Thyroid gland (tissue), 4 donors: ENCODE measurements at regions not wholly inside any gene's neighbourhood (a gene's known extent, or its start where the extent isn't known, plus 50 kb on each side); places are given as distances from the start of the nearest gene placed in this dataset.

Source experiments
- DNase-seq, 2 donors: peaks; one replicate each; pipeline ENCODE4 v3.0.0-alpha.2; 2019
- H3K27ac ChIP-seq, 3 donors: fragments of 200-600 bp; sonication (generic); 1 replicate in 2 of 3; 2 replicates in 1 of 3; pipeline ENCODE4 v1.5.1; 2016 to 2019; ENCODE audit warnings: mild to moderate bottlenecking in 1 of 3, moderate library complexity in 1 of 3
- H3K27me3 ChIP-seq: fragments of 200-600 bp; sonication (generic); one replicate; pipeline ENCODE4 v1.5.1; 2019
- H3K36me3 ChIP-seq, 2 donors: fragments of 200-600 bp; sonication (generic); one replicate each; pipeline ENCODE4 v1.5.1; 2016 to 2019
- H3K4me1 ChIP-seq, 2 donors: fragments of 200-600 bp; sonication (generic); one replicate each; pipeline ENCODE4 v1.5.1; 2017 to 2019
- H3K4me3 ChIP-seq, 3 donors: fragments of 200-600 bp; sonication (generic); replicated peaks in 1 of 3; 1 replicate in 2 of 3; 2 replicates in 1 of 3; pipeline ENCODE4 v1.5.1; 2016; ENCODE audit warnings: mild to moderate bottlenecking in 1 of 3
- H3K9me3 ChIP-seq: fragments of 200-600 bp; sonication (generic); one replicate; pipeline ENCODE4 v1.5.1; 2017
- POLR2A ChIP-seq, 2 donors: fragments of 450-650 bp; IDR thresholded peaks; one replicate each; pipeline ENCODE4 v1.6.1; 2017; ENCODE audit warnings: antibody characterized with exemption in 2 of 2, mild to moderate bottlenecking in 2 of 2, moderate library complexity in 1 of 2
- WGBS, 2 donors: methylation state at CpG; one replicate each; pipeline ENCODE4 v1.1.5; 2017; 5-methylcytosine and 5-hydroxymethylcytosine counted together
- intact Hi-C: fragments of 100-400 bp; cut with DNase I; formaldehyde crosslinking; loops from one replicate; pipeline ENCODE4 v1.15.1; 2023
- TF ChIP-seq, protein P1 (sequence below), 6 experiments: fragments of 200-600 bp in 3 of 6; fragments of 450-650 bp in 3 of 6; sonication (generic) in 3 of 6; IDR thresholded peaks; one replicate each; pipeline ENCODE4 v1.5.1; 2016 to 2019; ENCODE audit warnings: antibody characterized with exemption in 6 of 6, mild to moderate bottlenecking in 2 of 6, inconsistent platforms in 1 of 6, moderate library complexity in 1 of 6

DNA sequence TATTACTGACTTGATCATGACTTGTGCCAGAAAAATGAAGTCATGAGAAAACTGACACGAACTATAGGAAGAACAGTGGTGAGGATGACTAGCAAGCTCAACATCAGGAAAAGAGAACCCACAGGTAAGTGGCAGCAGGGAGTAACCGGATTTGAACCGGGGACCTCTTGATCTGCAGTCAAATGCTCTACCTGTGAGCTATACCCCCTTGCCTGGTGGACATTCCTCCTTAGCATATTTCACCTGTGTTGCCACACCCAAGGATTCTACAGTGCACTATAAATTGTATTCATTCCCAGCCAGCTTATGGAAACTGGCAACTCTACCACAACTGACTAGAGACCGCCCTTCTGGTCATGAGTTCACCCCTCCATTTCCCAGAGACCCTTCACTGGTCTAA, 97.5 kb upstream of the ZNF746 start:
- WGBS, 2 donors = 91 to 94% methylated on average over 4 of the region's 4 CpGs
- intact Hi-C loops = no loop called here
- DNase-seq = no peak

DNA sequence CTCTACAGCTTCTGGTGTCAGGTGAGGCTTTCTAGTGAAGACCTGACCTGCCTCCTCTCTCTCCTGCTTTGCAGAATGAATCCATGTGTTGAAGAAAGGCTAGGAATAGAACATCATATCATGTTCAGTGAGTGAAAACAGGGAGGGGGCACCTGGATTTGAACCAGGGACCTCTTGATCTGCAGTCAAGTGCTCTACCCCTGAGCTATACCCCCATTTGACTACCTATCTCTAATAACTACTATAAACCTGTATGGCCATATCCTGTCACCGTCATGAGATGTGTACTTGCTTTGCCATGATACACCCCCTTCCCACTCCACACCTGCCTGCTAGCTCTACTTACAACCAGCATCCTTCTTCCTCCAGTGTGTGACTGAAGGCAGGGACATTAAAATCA, 91.3 kb upstream of the ZNF746 start:
- Histone ChIP-seq H3K4me1 (no peaks in the 10 kb centered on the region), H3K36me3 (peaks cover 4 to 5% of the 10 kb centered on the region in 2 donors), H3K4me3 (no peak overlapping the region), H3K9me3 (no peaks in the 10 kb centered on the region), H3K27ac (no peak overlapping the region), H3K27me3 (no peaks in the 10 kb centered on the region)
- TF ChIP-seq, protein P1, sequence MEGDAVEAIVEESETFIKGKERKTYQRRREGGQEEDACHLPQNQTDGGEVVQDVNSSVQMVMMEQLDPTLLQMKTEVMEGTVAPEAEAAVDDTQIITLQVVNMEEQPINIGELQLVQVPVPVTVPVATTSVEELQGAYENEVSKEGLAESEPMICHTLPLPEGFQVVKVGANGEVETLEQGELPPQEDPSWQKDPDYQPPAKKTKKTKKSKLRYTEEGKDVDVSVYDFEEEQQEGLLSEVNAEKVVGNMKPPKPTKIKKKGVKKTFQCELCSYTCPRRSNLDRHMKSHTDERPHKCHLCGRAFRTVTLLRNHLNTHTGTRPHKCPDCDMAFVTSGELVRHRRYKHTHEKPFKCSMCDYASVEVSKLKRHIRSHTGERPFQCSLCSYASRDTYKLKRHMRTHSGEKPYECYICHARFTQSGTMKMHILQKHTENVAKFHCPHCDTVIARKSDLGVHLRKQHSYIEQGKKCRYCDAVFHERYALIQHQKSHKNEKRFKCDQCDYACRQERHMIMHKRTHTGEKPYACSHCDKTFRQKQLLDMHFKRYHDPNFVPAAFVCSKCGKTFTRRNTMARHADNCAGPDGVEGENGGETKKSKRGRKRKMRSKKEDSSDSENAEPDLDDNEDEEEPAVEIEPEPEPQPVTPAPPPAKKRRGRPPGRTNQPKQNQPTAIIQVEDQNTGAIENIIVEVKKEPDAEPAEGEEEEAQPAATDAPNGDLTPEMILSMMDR (IDR thresholded peaks at IDR 0.05) = no peak
- no peak for TF ChIP-seq POLR2A (IDR thresholded peaks at IDR 0.05)
- no peak for DNase-seq
- 94 to 100% methylated on average over 1 of the region's 1 CpG for WGBS, 2 donors
- intact Hi-C loops = no loop called here

More for the DNA sequence above, 97.5 kb upstream of the ZNF746 start:
- H3K4me3 ChIP-seq = no peak overlapping the region
- H3K9me3 ChIP-seq = no peaks in the 10 kb centered on the region
- TF ChIP-seq POLR2A (IDR thresholded peaks at IDR 0.05) = no peak
- TF ChIP-seq, protein P1 (IDR thresholded peaks at IDR 0.05) = no peak
- H3K4me1 ChIP-seq = peaks cover 0 to 5% of the 10 kb centered on the region in 2 donors
- no peaks in the 10 kb centered on the region for H3K27me3 ChIP-seq
- no peak overlapping the region for H3K27ac ChIP-seq
- H3K36me3 ChIP-seq = peaks cover 0 to 4% of the 10 kb centered on the region in 2 donors

DNA sequence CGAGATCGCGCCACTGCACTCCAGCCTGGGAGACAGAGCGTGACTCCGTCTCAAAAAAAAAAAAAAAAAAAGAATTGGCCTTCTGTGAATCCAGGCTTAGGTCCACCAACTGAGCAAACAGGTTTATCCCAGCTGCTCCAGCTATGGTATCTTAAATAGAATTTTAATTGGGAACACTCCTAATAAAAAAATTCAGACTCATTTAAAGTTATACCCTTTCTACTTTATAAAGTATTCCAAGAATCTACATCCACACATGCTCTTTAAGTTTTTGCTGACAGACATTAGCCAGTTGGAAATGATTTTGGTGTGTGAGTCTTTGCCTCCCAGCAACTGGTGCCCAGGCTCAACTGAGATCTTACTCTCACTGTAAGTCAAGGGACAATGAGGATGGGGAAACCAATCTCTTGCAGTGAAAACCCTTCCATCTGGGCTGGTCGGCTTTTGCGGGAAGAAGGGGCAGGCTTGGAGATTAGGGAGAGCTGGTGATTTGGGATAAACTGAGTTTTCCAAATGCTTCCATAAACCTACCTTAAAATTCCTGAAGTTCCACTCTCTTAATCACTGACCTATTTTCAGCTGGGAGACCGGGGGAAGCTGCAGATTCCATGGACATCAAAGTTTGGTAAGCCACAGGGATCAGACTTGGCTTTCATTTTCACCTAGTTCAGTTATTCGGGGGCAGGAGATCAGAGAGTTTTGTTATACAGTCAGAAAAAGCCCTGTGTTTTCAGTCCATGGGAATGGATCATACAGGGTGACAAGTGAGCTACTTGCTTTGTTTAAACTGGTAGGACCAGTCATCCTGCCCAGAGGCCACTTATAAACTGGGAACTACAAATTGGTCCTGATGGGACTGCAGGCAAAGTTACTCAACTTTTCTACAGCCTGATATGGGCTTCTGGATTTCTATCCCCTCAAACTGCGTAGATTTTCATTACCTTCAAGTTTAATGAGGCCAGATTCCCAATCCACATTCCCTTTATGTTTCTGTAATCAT, 89.3 kb upstream of the ZNF746 start:
- H3K36me3 ChIP-seq = peaks cover 0 to 5% of the 10 kb centered on the region in 2 donors
- H3K4me3 ChIP-seq = no peak overlapping the region
- no peaks in the 10 kb centered on the region for H3K9me3 ChIP-seq
- WGBS, 2 donors = 90 to 97% methylated on average over 10 of the region's 10 CpGs
- H3K27ac ChIP-seq = no peak overlapping the region
- intact Hi-C loops = no loop called here
- H3K27me3 ChIP-seq = no peaks in the 10 kb centered on the region
- no peak for DNase-seq
- TF ChIP-seq, protein P1 (IDR thresholded peaks at IDR 0.05) = no peak
- no peak for TF ChIP-seq POLR2A (IDR thresholded peaks at IDR 0.05)
- no peaks in the 10 kb centered on the region for H3K4me1 ChIP-seq

GRCh38 chr7:149584530-149584929, 86.9 kb upstream of the ZNF746 start:
- H3K36me3 ChIP-seq = peaks cover 0 to 7% of the 10 kb centered on the region in 2 donors
- intact Hi-C loops = no loop called here
- TF ChIP-seq POLR2A (IDR thresholded peaks at IDR 0.05) = no peak
- TF ChIP-seq, protein P1 (IDR thresholded peaks at IDR 0.05) = no peak
- no peak overlapping the region for H3K27ac ChIP-seq
- no peaks in the 10 kb centered on the region for H3K4me1 ChIP-seq
- WGBS, 2 donors = 95 to 99% methylated on average over 4 of the region's 4 CpGs
- no peak for DNase-seq
- H3K9me3 ChIP-seq = no peaks in the 10 kb centered on the region
- H3K4me3 ChIP-seq = no peak overlapping the region
- no peaks in the 10 kb centered on the region for H3K27me3 ChIP-seq

DNA sequence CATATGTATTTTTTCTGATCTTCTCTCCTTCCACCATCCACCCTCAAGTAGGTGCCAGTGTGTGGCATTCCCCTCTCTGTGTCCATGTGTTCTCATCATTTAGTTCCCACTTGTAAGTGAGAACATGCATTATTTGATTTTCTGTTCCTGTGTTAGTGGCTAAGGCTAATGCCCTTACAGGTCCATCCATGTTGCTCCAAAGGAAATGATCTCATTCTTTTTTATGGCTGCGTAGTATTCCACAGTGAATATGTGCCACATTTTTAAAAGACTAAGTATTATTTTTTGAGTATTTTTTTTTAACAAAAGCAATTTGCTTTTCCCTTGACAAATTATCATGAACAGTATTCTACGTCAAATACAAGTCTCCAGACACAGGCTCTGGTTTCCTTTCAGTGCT, 86.4 kb upstream of the ZNF746 start:
- H3K4me1 ChIP-seq = no peaks in the 10 kb centered on the region
- TF ChIP-seq, protein P1 (IDR thresholded peaks at IDR 0.05) = no peak
- TF ChIP-seq POLR2A (IDR thresholded peaks at IDR 0.05) = no peak
- intact Hi-C loops = no loop called here
- no peak overlapping the region for H3K27ac ChIP-seq
- DNase-seq = no peak
- H3K27me3 ChIP-seq = no peaks in the 10 kb centered on the region
- H3K9me3 ChIP-seq = no peaks in the 10 kb centered on the region
- 97 to 98% methylated on average over 2 of the region's 2 CpGs for WGBS, 2 donors
- peaks cover 0 to 11% of the 10 kb centered on the region in 2 donors for H3K36me3 ChIP-seq
- H3K4me3 ChIP-seq = no peak overlapping the region
